ENCODE measurements at regions not wholly inside any gene's neighbourhood (a gene's known extent, or its start where the extent isn't known, plus 50 kb on each side); places are given as distances from the start of the nearest gene placed in this dataset.
A peak's percentile ranks its signal among the peaks of the same experiment; 100 is the strongest.

- DNase-seq (ENCODE audit: low read depth in 2 of 2), result no peak
Measured at GRCh38 chr9:96038271-96038670, 162.8 kb downstream of the ERCC6L2 start.

DNA sequence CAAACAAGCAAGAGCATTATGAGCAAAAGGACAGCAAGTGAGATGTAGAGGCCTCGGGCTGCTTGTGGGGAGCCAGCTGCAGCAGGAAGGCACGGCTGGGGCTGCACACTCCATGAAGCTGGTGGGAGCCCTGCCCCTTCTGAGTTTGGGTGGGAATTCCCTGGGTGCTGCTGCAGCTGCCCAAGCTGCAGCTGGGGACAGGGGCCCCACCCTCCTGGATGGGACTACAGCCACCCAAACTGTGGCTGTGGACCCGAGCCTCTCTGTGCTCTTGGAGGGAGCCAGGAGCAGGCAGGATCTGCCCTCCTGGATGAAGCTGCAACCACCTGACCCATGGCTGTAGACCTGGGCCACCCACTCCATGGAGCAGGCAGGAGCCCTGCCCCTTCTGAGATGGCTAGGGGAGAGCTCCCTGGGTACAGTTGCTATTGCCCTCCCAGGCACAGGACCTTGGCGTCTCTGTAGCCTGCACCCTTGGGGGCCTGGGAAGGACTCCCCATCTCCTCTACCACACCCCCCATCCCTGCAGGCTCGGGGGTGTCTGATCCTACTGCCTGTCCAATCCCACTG lies 159.1 kb downstream of the ERCC6L2 start:
- DNase-seq (ENCODE audit: low read depth in 2 of 2), result no peak

DNA sequence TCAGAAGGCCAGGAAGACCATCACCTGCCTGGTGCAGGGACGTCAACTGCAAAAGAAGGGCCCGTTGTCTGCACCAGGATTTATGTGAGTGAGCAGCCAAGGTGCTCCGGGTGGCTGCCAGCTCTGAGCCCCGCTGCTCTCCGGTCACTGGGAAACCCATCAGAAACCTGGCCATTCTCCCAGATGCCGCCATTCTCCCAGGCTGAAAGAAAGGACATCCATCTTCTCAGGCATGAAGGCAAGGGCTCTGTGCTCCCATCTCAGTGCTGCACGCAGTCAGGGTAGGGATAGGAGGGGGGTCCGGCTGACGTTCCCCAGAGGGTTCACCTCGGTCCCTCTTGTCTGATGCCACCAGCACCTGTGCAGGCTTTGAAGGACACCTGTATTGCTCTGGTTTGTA lies 158.4 kb downstream of the ERCC6L2 start:
- no peak for DNase-seq (ENCODE audit: low read depth in 2 of 2)

DNA sequence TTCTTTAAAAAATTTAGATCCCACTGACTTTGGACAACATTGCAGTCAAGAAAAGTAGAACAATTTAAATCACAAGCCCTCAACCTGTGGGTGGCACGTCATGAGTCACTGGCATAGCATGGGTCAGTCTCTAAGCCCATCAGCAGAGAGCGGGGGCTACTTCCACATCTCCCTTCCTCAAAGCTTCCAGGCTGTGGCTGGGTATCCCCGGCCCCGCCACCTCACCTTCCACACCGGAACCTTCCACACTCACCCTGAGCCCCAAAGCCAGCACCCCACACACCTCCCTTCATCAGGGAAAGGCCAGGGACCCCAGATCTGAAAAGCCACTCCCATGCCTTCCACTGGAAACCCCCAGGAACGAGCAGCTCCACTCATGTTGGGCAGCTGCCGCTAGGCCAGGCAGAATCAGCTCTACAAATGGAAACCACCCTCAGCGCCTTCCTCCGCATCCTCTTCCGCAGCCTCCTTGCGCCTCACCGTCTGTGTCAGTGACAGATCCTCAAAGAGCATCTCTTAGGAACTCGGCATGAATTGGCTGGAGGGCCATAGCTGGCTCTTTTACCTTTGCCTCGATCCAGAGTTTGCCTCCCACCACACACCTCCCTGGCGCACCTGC lies 156.5 kb downstream of the ERCC6L2 start:
- DNase-seq (ENCODE audit: low read depth in 2 of 2), result no peak

- no peak for DNase-seq (ENCODE audit: low read depth in 2 of 2)
Measured at GRCh38 chr9:96031366-96031824, 155.9 kb downstream of the ERCC6L2 start.

GRCh38 chr9:96029722-96030530 lies 154.4 kb downstream of the ERCC6L2 start:
- DNase-seq (ENCODE audit: low read depth in 2 of 2), result no peak

- DNase-seq (ENCODE audit: low read depth in 2 of 2), result no peak
Measured at GRCh38 chr9:96027251-96028131, 152.0 kb downstream of the ERCC6L2 start.

DNA sequence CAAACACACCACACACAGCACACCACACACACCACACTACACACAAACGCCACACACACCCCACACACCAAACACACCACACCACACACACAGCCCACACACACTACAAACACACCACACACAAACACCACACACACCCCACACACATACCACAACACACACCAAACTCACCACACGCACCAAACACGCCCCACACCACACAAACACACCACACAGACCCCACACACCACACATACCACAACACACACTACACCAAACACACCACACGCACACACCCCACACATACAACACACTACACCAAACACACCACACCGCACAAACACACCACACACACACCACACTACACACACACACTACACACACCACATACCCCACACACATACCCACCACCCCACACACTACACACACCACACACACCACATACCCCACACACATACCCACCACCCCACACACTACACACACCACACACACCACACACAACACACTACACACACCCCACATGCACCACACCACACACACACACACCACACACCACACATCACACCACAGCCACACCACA lies 151.2 kb downstream of the ERCC6L2 start:
- DNase-seq (ENCODE audit: low read depth in 2 of 2), result no peak

- DNase-seq (ENCODE audit: low read depth in 2 of 2), result no peak
Measured at GRCh38 chr9:96025995-96026602, 150.6 kb downstream of the ERCC6L2 start.

DNA sequence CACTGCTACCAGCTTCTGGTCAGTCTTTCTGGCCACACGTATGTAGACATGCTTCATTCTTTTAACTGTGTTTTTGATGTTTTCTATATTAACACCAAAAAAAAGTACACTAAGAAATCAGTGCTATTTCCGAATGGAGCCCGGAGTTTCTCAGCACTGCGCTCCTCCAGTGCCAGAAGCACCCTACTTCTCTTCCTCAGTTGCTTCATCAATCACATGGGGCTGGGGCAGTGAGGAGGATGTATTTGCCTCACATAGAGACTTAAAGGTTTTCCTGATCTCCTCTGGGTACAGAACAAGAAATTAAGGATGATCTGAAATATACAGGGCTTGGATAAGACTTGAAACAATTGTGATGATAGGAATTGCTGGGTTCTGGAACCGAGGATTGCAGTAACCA lies 148.0 kb downstream of the ERCC6L2 start:
- no peak for DNase-seq (ENCODE audit: low read depth in 2 of 2)

- no peak for DNase-seq (ENCODE audit: low read depth in 2 of 2)
Measured at GRCh38 chr9:96022445-96023051, 147.1 kb downstream of the ERCC6L2 start.

DNA sequence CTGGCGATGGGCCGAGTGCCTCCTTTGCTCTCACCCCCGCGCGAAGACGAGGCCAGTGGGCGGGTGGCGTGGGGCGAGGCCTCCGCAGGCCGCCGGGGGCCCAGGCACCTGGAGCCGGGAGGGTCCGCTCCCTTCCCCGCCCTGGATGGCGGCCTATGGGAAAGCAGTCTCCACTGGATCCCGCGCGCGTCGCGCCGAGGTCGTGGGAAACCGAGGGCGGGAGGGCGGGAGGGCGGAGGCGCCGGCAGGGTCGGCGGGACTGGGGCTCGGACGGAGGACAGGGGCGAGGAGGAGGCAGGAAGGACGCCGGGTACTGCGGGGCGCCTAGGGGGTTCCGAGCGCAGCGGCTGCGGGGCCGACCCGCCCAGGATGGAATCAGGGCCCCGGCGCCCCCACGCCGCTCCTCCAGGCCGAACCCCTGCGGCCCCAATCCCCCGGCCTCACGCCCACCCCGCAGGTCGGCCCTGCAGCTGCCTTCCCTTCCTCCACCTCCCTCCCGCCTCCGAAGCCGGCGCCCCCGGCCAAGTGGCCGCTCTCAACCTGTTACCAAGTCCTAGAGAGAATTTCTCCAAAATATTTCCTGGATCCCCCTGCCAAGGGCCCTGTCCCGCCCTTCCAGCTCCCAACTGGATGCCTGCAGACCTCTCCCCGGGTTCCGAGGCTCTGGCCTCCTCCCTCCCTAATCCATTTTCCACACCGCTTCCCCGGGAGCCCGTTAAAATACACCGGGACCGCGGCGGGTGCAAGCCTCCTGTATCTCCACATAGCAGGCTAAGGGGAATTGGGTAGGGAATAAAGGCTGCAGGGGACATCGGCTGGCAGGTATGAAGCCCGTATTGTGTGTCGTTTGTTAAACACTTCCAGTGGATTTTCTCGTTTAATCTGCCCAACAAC lies 146.3 kb downstream of the ERCC6L2 start:
- no peak for DNase-seq (ENCODE audit: low read depth in 2 of 2)

DNA sequence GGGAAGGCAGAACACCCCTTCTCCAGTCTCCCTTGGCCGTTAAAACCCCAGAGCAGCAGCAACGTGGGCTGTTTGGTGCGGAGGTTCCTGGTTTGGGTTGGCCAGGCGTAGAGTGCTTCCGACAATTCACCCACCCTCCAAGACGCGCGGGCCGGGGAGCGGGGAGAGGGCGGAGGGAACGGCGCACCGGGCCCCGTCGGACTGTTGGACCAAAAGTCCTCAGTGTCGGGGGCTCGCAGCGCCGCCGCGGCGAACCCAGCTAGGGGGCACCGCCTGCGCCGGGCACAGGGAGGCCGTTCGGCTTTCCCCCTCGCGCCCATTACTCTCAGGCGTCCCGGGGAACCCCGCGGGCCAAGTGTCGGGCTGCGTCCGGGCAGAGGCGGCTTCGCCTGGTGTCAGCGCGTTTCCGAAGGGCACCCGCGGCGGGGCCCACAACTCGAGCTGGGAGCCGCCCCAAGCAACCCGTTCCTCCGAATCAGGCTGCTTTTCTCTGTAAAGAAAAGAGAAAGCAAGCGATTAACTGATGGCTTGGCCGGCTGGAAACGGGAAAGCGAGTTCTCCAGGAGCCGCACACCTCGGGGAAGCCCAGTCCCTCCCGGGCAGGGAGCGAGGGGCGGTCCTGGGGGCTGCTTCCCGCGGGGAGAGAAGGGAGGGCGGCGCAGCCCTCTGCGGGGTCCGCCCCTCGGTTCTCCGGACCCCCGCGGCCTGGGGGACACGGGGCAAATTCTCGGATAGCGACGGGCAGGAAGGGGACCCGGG lies 145.5 kb downstream of the ERCC6L2 start:
- peak; percentile 19 to 43 for DNase-seq (ENCODE audit: low read depth in 2 of 2)

DNA sequence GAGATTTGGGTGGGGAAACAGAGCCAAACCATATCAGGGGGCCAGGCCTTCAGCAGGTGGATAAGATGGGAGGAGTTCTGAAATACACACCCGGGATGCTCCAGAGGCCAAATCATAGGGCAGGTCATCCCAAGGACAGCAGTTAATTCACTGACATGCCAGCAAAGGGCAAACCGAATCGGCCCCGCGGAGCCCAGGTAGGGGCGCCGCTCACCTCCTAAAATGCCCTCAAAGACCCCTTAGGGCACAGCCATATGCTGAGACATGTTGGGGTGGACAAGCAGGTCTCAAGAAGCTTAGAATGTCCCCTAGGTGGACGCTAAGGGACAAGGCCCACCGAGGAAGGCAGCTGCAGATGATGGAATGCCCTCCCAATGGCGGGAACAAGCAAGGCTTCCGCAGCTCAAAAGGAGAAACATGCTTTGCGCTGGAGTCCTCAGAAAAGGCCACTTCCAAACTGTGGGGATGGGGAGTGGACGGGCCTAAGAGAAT lies 144.9 kb downstream of the ERCC6L2 start:
- no peak for DNase-seq (ENCODE audit: low read depth in 2 of 2)
